ENCODE measurements at regions not wholly inside any gene's neighbourhood (a gene's known extent, or its start where the extent isn't known, plus 50 kb on each side); places are given as distances from the start of the nearest gene placed in this dataset.

- DNase-seq (ENCODE audit: extremely low spot score, insufficient read length, low read depth) (no peak), FAIRE-seq (no peak)
Observed at GRCh38 chr18:73973972-73974371, 173.7 kb downstream of the FBXO15 start.

- FAIRE-seq (no peak), DNase-seq (ENCODE audit: extremely low spot score, insufficient read length, low read depth) (no peak)
Observed at GRCh38 chr18:73966954-73967353, 180.7 kb downstream of the FBXO15 start.

DNA sequence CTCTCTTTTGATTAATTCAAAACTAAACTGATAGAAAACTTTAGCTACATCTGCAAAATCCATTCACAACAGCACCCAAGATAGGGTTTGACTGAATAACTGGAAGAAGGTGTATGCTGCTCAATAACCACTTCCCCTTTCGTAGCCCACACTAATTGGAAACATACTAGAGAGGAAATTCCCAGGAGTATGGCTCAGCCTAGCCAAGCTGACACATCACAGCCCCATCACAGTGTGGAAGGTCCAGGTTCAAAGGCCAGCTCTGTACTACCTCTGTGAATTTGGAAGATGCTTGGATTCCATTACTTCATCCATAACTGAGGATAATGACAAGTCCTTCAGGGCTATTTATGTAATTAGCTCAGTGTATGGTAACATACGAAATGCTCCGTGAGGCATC, 185.4 kb downstream of the FBXO15 start:
- FAIRE-seq, result no peak
- no peak for DNase-seq (ENCODE audit: extremely low spot score, insufficient read length, low read depth)

DNA sequence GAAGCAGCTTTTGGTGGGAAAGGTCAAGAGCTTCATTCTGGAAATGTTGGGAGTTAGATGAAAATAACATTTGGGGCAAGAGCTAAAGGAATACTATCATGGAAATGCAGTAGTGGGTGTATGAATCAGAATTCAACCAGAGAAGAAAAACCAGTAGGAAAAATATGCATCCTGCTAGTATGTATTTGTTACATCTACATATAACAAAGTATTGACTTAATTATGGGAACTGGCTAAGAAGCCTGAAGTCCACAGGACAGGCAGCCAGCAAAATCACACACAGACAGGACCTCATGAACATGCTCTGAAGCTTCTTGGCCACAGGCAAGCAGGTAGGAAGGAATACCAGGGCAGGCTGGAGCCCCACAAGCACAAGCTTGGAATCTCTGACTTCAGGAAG, 185.8 kb downstream of the FBXO15 start:
- FAIRE-seq, result no peak

DNA sequence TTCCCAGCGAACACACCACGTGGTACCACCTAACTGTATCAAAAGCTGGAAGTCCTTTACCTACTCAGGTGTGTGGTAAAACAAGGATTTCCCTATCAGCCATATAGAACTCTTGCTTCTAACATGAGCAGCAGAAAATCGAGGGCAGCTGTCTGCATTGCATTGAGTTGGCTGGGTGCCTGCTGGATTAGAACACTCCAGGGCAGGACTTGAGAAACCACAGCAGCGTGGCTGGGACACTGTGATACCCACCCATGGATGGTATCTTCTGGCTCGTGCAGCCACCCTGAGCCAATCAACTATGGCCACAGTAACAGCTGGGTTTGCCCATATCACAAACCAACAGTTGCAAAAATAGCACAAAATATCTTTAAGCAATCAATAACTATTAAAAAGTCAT, 188.3 kb downstream of the FBXO15 start:
- FAIRE-seq (no peak), DNase-seq (ENCODE audit: extremely low spot score, insufficient read length, low read depth) (no peak)

More for the DNA sequence above, 185.8 kb downstream of the FBXO15 start:
- DNase-seq (ENCODE audit: extremely low spot score, insufficient read length, low read depth), result no peak

GRCh38 chr18:73954268-73954667, 193.4 kb downstream of the FBXO15 start:
- FAIRE-seq (no peak), DNase-seq (ENCODE audit: extremely low spot score, insufficient read length, low read depth) (no peak)

GRCh38 chr18:73952296-73952946, 195.2 kb downstream of the FBXO15 start:
- FAIRE-seq (no peak), DNase-seq (ENCODE audit: extremely low spot score, insufficient read length, low read depth) (no peak)

- DNase-seq (ENCODE audit: extremely low spot score, insufficient read length, low read depth) (no peak), FAIRE-seq (no peak)
Observed at GRCh38 chr18:73950116-73950700, 197.4 kb downstream of the FBXO15 start.

- FAIRE-seq (no peak), DNase-seq (ENCODE audit: extremely low spot score, insufficient read length, low read depth) (no peak)
Observed at GRCh38 chr18:73948497-73948896, 199.1 kb downstream of the FBXO15 start.

- DNase-seq (ENCODE audit: extremely low spot score, insufficient read length, low read depth), result no peak
- no peak for FAIRE-seq
Observed at GRCh38 chr18:73948084-73948483, 199.6 kb downstream of the FBXO15 start.

DNA sequence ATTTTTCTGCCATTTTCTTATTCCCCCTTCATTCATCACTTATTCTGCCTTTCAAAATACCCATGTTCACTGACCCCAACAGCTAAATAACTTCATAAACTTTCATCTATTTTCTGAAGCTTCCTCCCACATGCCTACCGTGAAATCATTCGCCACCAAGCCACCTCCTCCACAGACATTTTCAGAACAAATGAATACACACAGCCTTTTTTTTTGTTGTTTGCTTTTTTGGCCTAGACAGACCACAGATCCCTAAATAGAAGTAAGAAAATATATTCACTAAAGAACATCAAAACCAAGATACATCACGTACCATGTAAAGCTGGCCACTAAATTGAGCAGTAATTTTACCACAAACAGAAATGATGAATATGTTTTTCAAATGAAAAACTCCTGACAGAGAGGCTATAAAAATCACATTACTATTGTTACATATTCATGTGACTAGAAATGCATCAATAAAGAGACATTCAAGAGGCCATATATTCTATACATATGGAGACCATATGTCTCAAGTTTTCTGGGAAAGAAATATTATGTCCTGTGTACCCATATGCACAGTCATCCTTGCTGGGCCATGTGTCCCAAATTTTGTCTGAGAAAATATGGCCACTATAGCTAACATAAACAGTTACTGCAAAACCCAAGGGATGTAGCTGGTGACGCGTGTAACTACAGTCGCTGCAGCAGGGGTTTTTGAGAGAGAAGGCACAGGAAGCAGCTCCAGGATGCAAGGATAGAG, 200.3 kb downstream of the FBXO15 start:
- DNase-seq (ENCODE audit: extremely low spot score, insufficient read length, low read depth), result no peak
- FAIRE-seq, result no peak

GRCh38 chr18:73945130-73945792, 202.4 kb downstream of the FBXO15 start:
- no peak for FAIRE-seq
- no peak for DNase-seq (ENCODE audit: extremely low spot score, insufficient read length, low read depth)

DNA sequence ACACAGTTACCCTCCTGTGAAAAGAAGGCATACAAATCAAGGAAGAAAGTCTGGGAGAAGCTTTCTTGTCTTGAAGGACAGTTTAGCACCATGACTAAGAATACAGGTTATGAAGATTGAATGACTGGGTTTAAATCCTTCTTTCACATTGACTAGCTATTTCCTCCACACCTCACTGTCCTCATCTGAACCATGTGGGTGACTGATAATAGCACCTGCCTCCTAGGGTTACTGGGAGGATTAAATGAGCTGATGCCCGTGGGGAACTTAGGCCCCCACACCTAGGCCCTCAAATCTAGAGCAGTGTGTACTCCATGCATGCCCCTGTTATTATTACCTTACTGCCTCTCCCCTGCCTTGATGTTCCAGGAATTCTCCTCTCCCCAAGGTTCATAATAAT, 202.9 kb downstream of the FBXO15 start:
- DNase-seq (ENCODE audit: extremely low spot score, insufficient read length, low read depth), result no peak

GRCh38 chr18:73943763-73944162, 203.9 kb downstream of the FBXO15 start:
- no peak for FAIRE-seq
- DNase-seq (ENCODE audit: extremely low spot score, insufficient read length, low read depth), result no peak

More for the DNA sequence above, 202.9 kb downstream of the FBXO15 start:
- FAIRE-seq, result no peak

- no peak for DNase-seq (ENCODE audit: extremely low spot score, insufficient read length, low read depth)
- FAIRE-seq, result no peak
Observed at GRCh38 chr18:73942956-73943355, 204.7 kb downstream of the FBXO15 start.

DNA sequence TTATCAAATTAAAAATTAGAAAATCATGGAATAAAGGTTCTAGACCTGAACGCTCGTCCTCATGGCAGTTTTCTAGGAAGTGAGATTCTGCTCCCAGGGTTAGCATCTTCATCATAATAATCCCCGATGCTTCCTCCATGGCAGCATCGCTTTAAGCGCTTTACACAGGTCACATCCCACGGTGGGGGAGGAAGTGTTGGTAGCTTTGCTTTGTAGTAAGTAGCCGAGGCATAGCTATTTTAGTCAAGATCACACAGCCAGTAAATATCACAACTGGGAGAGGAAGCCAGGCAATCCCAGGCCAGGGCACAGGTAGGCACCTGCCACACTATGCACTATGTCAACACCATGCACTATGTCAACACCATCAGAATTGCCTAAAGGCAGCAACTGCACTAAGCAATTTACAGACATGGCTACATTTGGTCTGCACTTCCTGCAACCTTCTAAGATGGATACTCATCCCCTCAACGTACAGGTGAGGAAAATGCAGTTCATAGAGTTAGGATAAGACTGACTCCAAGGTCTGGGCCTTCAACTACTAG, 205.5 kb downstream of the FBXO15 start:
- no peak for DNase-seq (ENCODE audit: extremely low spot score, insufficient read length, low read depth)
- FAIRE-seq, result no peak

- FAIRE-seq (no peak), DNase-seq (ENCODE audit: extremely low spot score, insufficient read length, low read depth) (no peak)
Observed at GRCh38 chr18:73940721-73941120, 206.9 kb downstream of the FBXO15 start.

DNA sequence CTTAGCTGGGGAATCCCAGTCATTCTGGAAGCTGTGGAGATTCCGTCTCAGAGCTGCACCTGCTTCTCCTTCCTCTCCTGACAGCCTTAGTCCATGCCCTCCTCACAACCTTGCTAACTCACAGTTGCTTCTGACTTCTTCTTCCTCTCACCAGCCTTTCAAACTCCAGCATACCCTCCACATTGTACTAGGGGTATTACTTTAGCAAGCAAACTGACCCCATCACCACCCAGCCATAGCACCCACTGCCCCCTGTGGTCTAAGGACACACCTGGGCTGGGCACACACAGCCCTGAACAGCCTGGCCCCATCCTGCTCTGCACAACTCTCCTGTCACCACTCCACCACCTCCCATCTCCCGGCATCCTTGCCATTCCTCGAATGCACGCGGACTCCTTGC, 208.2 kb downstream of the FBXO15 start:
- DNase-seq (ENCODE audit: extremely low spot score, insufficient read length, low read depth) (no peak), FAIRE-seq (no peak)

DNA sequence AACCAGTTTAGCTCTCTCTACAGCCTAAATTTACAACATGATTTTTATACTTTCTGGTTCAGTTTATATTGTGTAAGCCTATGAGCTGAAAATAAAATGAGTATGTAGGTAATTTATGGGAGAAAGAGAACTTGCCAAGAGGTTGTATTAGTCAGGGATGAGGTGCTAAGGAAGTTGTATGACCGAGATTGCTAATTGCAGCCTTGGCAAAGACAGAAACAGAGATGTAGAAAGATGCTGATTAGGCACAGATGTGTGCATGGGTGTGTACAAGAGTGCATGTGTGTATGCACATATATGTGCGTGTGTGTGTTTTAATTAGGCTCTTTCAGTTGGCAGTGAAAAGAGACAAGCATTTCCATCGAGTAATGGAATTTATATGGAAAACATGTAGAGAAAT, 213.9 kb downstream of the FBXO15 start:
- DNase-seq (ENCODE audit: extremely low spot score, insufficient read length, low read depth), result no peak
- FAIRE-seq, result no peak

- FAIRE-seq (no peak), DNase-seq (ENCODE audit: extremely low spot score, insufficient read length, low read depth) (no peak)
Observed at GRCh38 chr18:73932976-73933375, 214.7 kb downstream of the FBXO15 start.

GRCh38 chr18:73927496-73927895, 220.1 kb downstream of the FBXO15 start:
- DNase-seq (ENCODE audit: extremely low spot score, insufficient read length, low read depth) (no peak), FAIRE-seq (no peak)

Measured in GM18507 (cell line).